ENCODE measurements at regions not wholly inside any gene's neighbourhood (a gene's known extent, or its start where the extent isn't known, plus 50 kb on each side); places are given as distances from the start of the nearest gene placed in this dataset. TPM values are rescaled to one million over a fixed set of nuclear protein-coding genes. Genes with fewer than 3 reads are reported as not detected.

DNA sequence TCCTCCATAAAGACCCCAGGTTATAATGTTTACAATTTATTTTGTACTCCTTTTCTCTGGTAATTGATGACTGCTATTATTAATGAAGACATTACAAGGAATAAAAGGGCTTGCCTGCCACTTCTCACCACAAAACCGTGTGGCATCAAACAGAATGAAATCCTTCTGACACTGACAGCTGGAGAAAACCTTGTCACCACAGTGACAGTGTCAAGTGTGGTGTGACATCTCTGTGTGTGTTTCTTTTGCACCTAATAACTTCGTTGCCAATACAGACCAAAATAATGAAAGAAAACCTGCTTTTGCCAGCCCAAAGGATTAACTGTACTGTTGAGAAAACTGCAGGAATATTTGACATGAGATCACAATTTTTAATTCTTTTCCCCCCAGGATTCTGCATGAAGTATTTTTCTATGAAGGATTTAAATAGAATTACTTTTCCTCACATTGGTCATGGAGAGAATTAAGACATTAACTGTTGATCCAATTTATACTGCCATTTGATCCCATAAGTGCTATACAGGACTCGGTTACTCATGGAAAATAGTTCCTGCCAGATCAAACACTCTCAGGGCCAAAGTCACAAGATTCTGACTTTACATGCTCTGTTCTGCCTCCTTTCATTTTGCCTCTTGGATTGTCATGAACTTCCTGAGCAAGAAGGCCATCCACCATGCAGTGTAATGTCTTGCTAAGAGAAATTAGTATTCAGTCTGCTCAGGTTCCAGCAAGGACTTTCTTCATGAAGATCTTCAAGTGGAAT is 60.4 kb upstream of the IFNG-AS1 start:
- Histone ChIP-seq H3K23ac (ENCODE audit: low read depth, low read length, poor library complexity) (no peak overlapping the region), H2BK15ac (ENCODE audit: low read length) (no peak overlapping the region), H3K14ac (ENCODE audit: low read length) (no peak overlapping the region), H3K4me3 (ENCODE audit: low read length in 2 of 2) (no peak overlapping the region), H2AFZ (ENCODE audit: low read length) (no peak overlapping the region), H3K4me2 (ENCODE audit: insufficient read depth, low read length, poor library complexity, severe bottlenecking) (no peak overlapping the region), H3K79me1 (ENCODE audit: low read depth, low read length) (no peaks in the 10 kb centered on the region), H2BK12ac (ENCODE audit: low read length) (no peak overlapping the region), H2BK120ac (ENCODE audit: low read depth, low read length) (no peak overlapping the region), H2AK5ac (ENCODE audit: low read depth, low read length) (no peak overlapping the region), H3K18ac (ENCODE audit: low read length) (no peak overlapping the region), H3K9ac (ENCODE audit: low read depth, low read length, poor library complexity) (no peak overlapping the region), H2BK5ac (ENCODE audit: low read length) (no peak overlapping the region), H3K9me3 (replicated peaks in 1 of 2; ENCODE audit: control insufficient read depth in 2 of 2, insufficient read depth in 1 of 2, low read depth in 1 of 2, low read length in 2 of 2) (no peaks in the 10 kb centered on the region), H3K36me3 (replicated peaks in 1 of 2; ENCODE audit: control insufficient read depth in 2 of 2, insufficient read depth in 2 of 2, low read length in 2 of 2) (no peaks in the 10 kb centered on the region), H4K8ac (ENCODE audit: low read depth, low read length) (no peak overlapping the region), H3K27me3 (ENCODE audit: control insufficient read depth in 3 of 3, insufficient read depth in 3 of 3, low read depth in 1 of 3, low read length in 3 of 3) (peaks cover 0 to 2% (median 0%) of the 10 kb centered on the region in 3 experiments), H3K27ac (replicated peaks; ENCODE audit: low read length) (no peak overlapping the region), H4K91ac (ENCODE audit: low read depth, low read length, poor library complexity) (no peak overlapping the region), H3K4me1 (ENCODE audit: control insufficient read depth in 2 of 2, insufficient read depth in 1 of 2, low read depth in 1 of 2, low read length in 2 of 2) (no peaks in the 10 kb centered on the region), H3K4ac (ENCODE audit: low read length) (no peak overlapping the region)
- DNase-seq (ENCODE audit: low spot score) = no peak
- no CpG with 5 or more reads among the region's 3 CpGs for WGBS, 2 donors (ENCODE audit: extremely low coverage in 2 of 2, insufficient read length in 2 of 2, insufficient replicate concordance in 1 of 2)

GRCh38 chr12:67929384-67929772 is 59.9 kb upstream of the IFNG-AS1 start:
- Histone ChIP-seq H4K8ac (ENCODE audit: low read depth, low read length) (no peak overlapping the region), H3K27ac (replicated peaks; ENCODE audit: low read length) (no peak overlapping the region), H2BK5ac (ENCODE audit: low read length) (no peak overlapping the region), H3K79me1 (ENCODE audit: low read depth, low read length) (no peaks in the 10 kb centered on the region), H4K91ac (ENCODE audit: low read depth, low read length, poor library complexity) (no peak overlapping the region), H2AK5ac (ENCODE audit: low read depth, low read length) (no peak overlapping the region), H3K18ac (ENCODE audit: low read length) (no peak overlapping the region), H3K9me3 (replicated peaks in 1 of 2; ENCODE audit: control insufficient read depth in 2 of 2, insufficient read depth in 1 of 2, low read depth in 1 of 2, low read length in 2 of 2) (no peaks in the 10 kb centered on the region), H2AFZ (ENCODE audit: low read length) (no peak overlapping the region), H3K14ac (ENCODE audit: low read length) (no peak overlapping the region), H3K36me3 (replicated peaks in 1 of 2; ENCODE audit: control insufficient read depth in 2 of 2, insufficient read depth in 2 of 2, low read length in 2 of 2) (no peaks in the 10 kb centered on the region), H3K4ac (ENCODE audit: low read length) (no peak overlapping the region), H3K23ac (ENCODE audit: low read depth, low read length, poor library complexity) (no peak overlapping the region), H3K4me2 (ENCODE audit: insufficient read depth, low read length, poor library complexity, severe bottlenecking) (no peak overlapping the region), H3K4me3 (ENCODE audit: low read length in 2 of 2) (no peak overlapping the region), H3K27me3 (ENCODE audit: control insufficient read depth in 3 of 3, insufficient read depth in 3 of 3, low read depth in 1 of 3, low read length in 3 of 3) (peaks cover 0 to 2% (median 0%) of the 10 kb centered on the region in 3 experiments), H3K4me1 (ENCODE audit: control insufficient read depth in 2 of 2, insufficient read depth in 1 of 2, low read depth in 1 of 2, low read length in 2 of 2) (no peaks in the 10 kb centered on the region), H2BK15ac (ENCODE audit: low read length) (no peak overlapping the region), H2BK120ac (ENCODE audit: low read depth, low read length) (no peak overlapping the region), H3K9ac (ENCODE audit: low read depth, low read length, poor library complexity) (no peak overlapping the region), H2BK12ac (ENCODE audit: low read length) (no peak overlapping the region)
- no CpG with 5 or more reads among the region's 2 CpGs for WGBS, 2 donors (ENCODE audit: extremely low coverage in 2 of 2, insufficient read length in 2 of 2, insufficient replicate concordance in 1 of 2)
- no peak for DNase-seq (ENCODE audit: low spot score)

GRCh38 chr12:67937822-67938221 is 51.4 kb upstream of the IFNG-AS1 start:
- DNase-seq (ENCODE audit: low spot score) = no peak
- H3K27ac ChIP-seq (replicated peaks; ENCODE audit: low read length) = no peak overlapping the region
- no peak overlapping the region for H2BK12ac ChIP-seq (ENCODE audit: low read length)
- H3K4ac ChIP-seq (ENCODE audit: low read length) = no peak overlapping the region
- H3K9ac ChIP-seq (ENCODE audit: low read depth, low read length, poor library complexity) = no peak overlapping the region
- H2BK120ac ChIP-seq (ENCODE audit: low read depth, low read length) = no peak overlapping the region
- no peak overlapping the region for H3K4me3 ChIP-seq (ENCODE audit: low read length in 2 of 2)
- H3K27me3 ChIP-seq (ENCODE audit: control insufficient read depth in 3 of 3, insufficient read depth in 3 of 3, low read depth in 1 of 3, low read length in 3 of 3) = no peaks in the 10 kb centered on the region
- no peaks in the 10 kb centered on the region for H3K79me1 ChIP-seq (ENCODE audit: low read depth, low read length)
- no peak overlapping the region for H3K18ac ChIP-seq (ENCODE audit: low read length)
- no peak overlapping the region for H3K4me2 ChIP-seq (ENCODE audit: insufficient read depth, low read length, poor library complexity, severe bottlenecking)
- no peak overlapping the region for H3K14ac ChIP-seq (ENCODE audit: low read length)
- H4K8ac ChIP-seq (ENCODE audit: low read depth, low read length) = no peak overlapping the region
- H3K23ac ChIP-seq (ENCODE audit: low read depth, low read length, poor library complexity) = no peak overlapping the region
- H2BK5ac ChIP-seq (ENCODE audit: low read length) = no peak overlapping the region
- no peak overlapping the region for H2BK15ac ChIP-seq (ENCODE audit: low read length)
- WGBS, 2 donors (ENCODE audit: extremely low coverage in 2 of 2, insufficient read length in 2 of 2, insufficient replicate concordance in 1 of 2) = no CpG with 5 or more reads among the region's 1 CpG
- no peaks in the 10 kb centered on the region for H3K36me3 ChIP-seq (replicated peaks in 1 of 2; ENCODE audit: control insufficient read depth in 2 of 2, insufficient read depth in 2 of 2, low read length in 2 of 2)
- H4K91ac ChIP-seq (ENCODE audit: low read depth, low read length, poor library complexity) = no peak overlapping the region
- no peaks in the 10 kb centered on the region for H3K9me3 ChIP-seq (replicated peaks in 1 of 2; ENCODE audit: control insufficient read depth in 2 of 2, insufficient read depth in 1 of 2, low read depth in 1 of 2, low read length in 2 of 2)
- no peak overlapping the region for H2AK5ac ChIP-seq (ENCODE audit: low read depth, low read length)
- H2AFZ ChIP-seq (ENCODE audit: low read length) = no peak overlapping the region
- peaks cover 0 to 8% of the 10 kb centered on the region in 2 donors for H3K4me1 ChIP-seq (ENCODE audit: control insufficient read depth in 2 of 2, insufficient read depth in 1 of 2, low read depth in 1 of 2, low read length in 2 of 2)

Small RNAs in the stretch of these regions (small RNA-seq; reads per million reads assigned to genes)
- gene AC022513.1 (ENCODE audit: insufficient read depth) = not detected
